A549 (cell line): ENCODE measurements at regions not wholly inside any gene's neighbourhood (a gene's known extent, or its start where the extent isn't known, plus 50 kb on each side); places are given as distances from the start of the nearest gene placed in this dataset.

Experiments
- CTCF ChIP-seq: fragments of >200 bp; sonication (Bioruptor Twin); formaldehyde crosslinking; IDR thresholded peaks from 3 replicates; pipeline ENCODE4 v1.5.1; 2016
- REST ChIP-seq: fragments of 200-600 bp; sonication (generic); IDR thresholded peaks from 2 replicates; pipeline ENCODE4 v1.6.1; 2016; ENCODE audit warnings: antibody characterized with exemption, mild to moderate bottlenecking, moderate library complexity
- RNF2 ChIP-seq: fragments of 200-600 bp; sonication (generic); IDR thresholded peaks from 2 replicates; pipeline ENCODE4 v1.6.1; 2016; ENCODE audit warnings: low read depth, mild to moderate bottlenecking, antibody characterized with exemption, moderate library complexity, borderline replicate concordance

GRCh38 chr7:110461621-110462020 lies 629.3 kb upstream of the LRRN3 start:
- TF ChIP-seq CTCF, result no peak
- no peak for TF ChIP-seq RNF2
- no peak for TF ChIP-seq REST
